ENCODE measurements at regions not wholly inside any gene's neighbourhood (a gene's known extent, or its start where the extent isn't known, plus 50 kb on each side); places are given as distances from the start of the nearest gene placed in this dataset.
A peak's percentile ranks its signal among the peaks of the same experiment; 100 is the strongest.

- no peak for DNase-seq
These were observed 344.1 kb upstream of the LMO3 start for GRCh38 chr12:16949871-16950667.

DNA sequence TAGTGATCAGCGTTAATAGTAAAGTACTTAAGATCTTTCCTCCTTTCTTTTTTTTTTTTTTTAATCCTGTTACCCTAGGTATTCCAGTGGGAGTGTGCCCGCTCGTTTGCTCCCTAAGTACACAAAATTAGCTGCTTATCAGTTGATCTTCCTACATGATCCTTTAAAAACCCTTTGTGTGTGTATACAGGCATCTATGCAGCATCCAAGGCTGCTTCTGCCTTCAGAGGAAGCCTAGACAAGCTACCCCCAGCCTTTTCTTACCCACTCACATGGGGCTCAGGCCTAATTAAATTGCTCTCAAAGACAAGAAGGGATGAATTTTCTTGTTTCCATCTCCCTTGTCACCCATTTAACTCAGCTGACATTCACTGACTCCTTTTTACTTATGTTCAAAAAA is 343.4 kb upstream of the LMO3 start:
- no peak for DNase-seq

DNA sequence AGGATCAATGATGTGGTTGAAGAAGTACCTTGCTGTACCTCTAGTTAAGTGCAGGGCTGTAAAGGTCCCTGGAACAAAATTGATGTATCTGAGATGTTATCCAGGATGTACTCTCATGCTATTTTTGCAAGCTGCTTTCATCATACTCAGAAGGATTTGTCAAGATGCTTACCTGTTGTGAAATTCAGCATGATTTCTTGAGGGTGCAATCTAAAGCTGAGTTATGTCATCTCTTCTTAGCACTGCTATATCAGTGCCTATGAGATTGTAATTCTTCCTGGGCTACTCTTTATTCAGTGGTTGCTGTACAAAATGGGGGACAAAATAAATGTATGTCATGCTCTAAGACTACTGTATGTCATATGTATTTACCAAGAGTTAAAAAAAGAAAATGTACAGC is 340.7 kb upstream of the LMO3 start:
- DNase-seq: no peak

DNA sequence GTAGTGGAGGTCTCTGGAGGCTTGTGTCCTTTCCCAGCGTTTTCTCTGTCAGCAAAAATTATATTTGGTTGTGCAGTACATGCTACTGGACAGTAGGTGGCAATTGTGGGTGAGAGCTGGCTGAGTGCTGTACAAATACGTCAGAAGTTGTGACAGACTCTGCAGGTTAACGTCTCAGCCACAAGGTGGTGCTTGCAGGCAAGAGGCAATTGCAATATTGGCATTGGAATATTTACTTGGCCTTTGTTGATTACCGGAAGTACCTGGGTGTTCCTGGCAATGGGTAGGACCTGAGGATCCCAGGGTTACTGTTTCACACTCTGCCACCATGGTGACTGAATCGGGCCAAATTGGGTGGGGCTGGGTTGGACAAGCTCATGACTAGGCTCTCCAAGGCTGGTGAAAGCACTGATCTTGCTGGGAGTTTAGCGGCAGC is 333.9 kb upstream of the LMO3 start:
- DNase-seq: peak; percentile 24

DNA sequence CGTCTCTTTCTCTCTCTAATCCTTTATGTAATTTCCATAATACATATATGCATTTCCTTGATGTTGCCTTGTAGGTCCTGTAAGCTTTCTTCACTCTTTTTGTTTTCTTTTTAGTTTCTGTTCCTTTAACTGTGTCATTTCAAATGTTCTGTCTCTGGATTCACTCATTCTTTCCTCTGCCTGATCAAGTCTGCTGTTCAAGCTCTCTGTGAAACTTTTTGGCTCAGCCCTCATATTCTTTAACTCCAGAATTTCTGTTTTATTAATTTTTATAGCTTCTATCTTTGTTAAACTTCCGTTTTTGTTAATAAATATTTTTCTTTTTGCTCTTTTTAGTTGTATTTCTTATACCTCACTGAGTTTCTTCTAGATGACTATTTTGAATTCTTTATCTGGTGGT is 321.3 kb upstream of the LMO3 start:
- DNase-seq: no peak

DNA sequence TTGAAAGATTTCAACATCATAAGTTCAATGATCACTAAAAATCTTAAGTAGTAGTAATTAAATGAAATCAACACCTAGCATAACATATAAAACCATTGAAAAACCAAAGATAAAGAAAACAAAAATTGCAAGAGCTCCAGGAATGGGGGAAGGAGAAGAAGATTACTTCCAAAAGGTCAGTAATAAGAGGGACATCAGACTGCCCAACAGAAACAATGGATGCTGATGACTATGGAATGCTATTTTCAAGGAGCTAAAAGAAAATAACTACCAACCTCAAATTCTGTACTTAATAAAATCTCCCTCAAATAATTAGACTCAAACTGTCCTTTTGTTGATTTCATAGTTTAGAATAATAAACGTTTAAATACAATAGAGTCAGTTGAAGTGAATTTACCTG is 314.5 kb upstream of the LMO3 start:
- DNase-seq: no peak

- no peak for DNase-seq
These were observed 313.6 kb upstream of the LMO3 start for GRCh38 chr12:16919551-16919950.

GRCh38 chr12:16914853-16915252 is 308.9 kb upstream of the LMO3 start:
- no peak for DNase-seq

- no peak for DNase-seq
These were observed 308.0 kb upstream of the LMO3 start for GRCh38 chr12:16913832-16914490.

DNA sequence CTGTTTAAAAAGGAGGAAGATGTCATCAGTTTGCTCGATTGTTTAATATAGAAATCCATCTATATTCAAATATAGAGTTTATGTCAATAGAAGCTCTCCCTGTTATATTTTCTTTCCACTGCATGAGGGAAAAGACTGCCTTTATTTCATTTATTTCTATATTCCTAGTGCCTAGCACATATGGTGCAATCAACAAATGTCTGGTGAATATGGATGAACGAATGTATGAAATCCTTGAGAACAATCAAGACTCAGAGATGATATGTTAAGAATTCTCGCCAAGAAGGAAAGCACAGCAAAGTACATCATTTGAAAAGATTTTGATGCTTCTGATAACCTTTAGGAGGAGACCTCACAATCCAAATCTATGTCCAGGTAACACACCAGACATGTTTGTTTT is 296.0 kb upstream of the LMO3 start:
- no peak for DNase-seq

GRCh38 chr12:16893426-16893825 is 287.5 kb upstream of the LMO3 start:
- DNase-seq: no peak

GRCh38 chr12:16891673-16892072 is 285.7 kb upstream of the LMO3 start:
- DNase-seq: no peak

DNA sequence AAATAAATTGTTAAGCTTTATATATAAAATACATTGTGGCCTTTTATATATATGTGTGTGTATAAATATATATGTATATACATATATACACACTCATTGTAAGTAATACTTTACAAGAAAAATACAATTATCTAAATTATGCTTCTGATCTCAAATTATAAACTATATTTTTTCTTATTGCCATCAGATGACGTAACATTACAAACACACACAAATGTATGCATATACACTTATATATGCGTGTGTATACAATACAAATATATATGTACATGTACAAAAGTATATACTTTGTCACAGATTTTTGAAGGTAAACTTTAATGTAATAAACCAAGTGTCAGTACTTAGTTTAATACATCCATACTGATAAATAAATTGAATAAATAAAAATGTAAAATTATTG is 278.9 kb upstream of the LMO3 start:
- no peak for DNase-seq

- DNase-seq: no peak
These were observed 278.1 kb upstream of the LMO3 start for GRCh38 chr12:16884056-16884455.

GRCh38 chr12:16881986-16882570 is 276.1 kb upstream of the LMO3 start:
- DNase-seq: no peak

DNA sequence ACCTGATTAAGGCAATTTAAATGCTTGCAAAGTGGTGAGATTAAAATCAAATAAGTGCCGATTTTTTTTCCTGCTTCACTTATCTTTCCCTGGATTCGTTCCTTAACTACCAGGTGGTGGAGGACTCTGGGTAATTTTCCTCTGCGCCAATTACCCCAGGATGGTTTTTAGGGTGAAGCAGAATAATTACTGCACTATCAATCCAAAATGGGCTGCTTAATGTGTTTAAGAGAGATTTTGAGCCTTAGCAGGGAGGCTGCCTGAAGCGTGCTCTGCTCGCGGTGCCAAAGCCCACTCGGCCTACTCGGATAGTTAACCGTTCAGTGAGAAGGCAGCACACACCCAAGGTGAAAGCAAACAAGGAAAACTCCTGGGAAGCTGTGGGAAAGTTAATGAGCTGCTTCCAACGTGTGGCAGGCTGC is 274.9 kb upstream of the LMO3 start:
- peak; percentile 62 for DNase-seq

GRCh38 chr12:16870845-16871244 is 264.9 kb upstream of the LMO3 start:
- DNase-seq: no peak

GRCh38 chr12:16863742-16864141 is 257.8 kb upstream of the LMO3 start:
- DNase-seq: no peak

- DNase-seq: no peak
These were observed 251.5 kb upstream of the LMO3 start for GRCh38 chr12:16857456-16857923.

DNA sequence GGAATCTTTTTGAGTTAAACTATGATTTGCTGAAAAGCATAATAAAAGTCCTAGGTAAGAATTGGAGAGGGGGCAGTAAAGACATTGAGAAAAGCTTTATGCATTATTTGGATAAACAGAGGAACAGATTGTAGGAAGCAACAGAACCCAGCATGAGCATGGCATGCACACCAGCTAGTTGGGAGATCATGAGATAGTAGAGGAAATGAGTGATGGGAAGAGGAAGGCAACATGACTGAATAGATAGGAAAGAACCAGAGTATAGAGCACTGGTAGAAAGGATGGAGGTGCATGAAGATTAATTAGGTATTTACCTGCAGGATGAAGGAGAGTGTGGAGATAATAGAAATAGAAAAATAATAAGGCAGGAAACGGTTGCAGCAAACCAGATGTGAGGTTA is 248.5 kb upstream of the LMO3 start:
- no peak for DNase-seq

DNA sequence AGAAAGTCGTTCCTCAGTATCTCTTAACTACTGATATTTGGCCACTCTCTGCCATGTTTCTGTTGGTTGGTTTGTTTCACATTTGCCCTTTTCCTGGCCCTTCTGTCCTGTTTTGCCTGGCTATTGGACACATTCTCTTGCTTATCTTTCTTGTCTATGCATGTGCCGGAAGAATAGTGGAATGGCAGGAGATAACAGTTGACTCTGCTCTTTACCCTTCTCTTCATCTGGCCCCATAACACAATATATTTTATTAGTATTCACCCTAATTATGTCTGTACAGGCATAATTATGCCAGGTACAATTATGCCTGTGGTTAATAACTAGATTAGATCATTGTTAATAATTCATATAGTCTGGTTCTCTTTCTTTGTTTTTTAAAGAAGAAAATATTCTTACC is 243.5 kb upstream of the LMO3 start:
- DNase-seq: no peak

DNA sequence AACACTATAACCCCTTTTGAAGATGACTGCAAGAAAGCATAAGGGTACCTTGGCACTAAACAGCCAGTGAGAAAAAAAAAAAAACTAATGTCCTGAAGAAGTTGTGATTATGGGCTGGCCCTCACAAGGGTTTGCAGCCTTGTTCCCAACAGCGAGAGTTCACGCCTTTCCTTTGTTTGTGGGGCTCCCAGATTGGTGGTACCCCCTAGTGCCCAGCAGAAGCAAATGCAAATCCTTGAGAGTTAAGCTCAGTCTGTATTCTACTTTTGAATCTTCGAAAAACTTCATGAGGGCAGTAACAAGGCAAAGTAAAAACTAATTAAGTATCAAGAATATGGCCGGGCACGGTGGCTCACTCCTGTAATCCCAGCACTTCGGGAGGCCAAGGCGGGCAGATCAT is 238.9 kb upstream of the LMO3 start:
- DNase-seq: no peak

DNA sequence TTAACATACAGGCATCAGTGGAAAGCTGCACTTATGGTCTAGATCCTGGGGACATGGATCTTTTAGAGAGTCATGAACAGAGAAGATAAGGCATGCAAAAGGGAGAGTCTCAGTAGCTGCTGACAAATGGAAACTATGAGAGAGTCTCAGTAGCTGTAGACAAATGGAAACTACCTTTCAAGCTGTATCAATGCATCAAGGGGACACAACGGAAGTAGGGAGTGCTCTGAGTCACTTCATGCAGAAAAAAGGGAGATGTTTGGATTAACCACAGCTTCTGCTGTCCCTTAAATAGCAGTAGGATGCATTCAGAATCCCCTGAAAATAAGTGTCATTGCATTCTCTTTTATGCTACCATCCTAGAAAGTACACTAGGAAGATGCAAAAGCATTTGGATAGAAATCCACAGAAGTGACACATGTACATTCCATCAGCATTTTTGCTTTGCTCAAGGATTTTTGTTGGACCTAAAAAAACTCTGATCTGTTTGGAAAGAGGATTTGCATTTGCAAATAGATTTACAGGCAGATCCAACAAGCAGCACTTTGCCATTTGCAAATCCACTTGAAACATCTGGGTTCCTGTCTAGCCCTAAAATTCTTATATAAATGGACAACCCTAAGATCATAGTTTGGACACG is 227.5 kb upstream of the LMO3 start:
- no peak for DNase-seq

DNA sequence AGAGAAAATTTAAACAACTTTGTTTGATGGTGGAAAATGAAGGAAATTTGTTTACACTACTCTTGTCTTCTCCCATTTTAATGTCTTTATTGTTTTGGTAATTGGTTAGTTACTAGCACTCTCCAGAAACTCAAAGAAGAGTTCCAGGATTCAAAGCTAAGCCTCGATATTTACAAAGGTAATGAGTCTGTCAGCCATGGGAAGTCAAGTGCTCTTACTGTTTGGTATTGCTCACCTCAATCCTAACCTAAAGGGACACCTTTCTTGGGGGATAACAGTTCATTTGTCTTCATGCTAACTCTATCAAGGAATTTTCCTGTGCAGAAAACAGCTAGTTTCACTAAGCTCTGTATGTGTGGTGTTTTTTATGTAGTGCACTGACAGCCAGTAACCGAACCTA is 222.9 kb upstream of the LMO3 start:
- DNase-seq: peak; percentile 16

All from NCI-H1436 treated with DMSO at 0.1 percent for 48 hours (cell line).